ENCODE measurements at regions not wholly inside any gene's neighbourhood (a gene's known extent, or its start where the extent isn't known, plus 50 kb on each side); places are given as distances from the start of the nearest gene placed in this dataset.

- no peak for TF ChIP-seq CTCF (IDR thresholded peaks at IDR 0.05)
- no peak for TF ChIP-seq POLR2AphosphoS5 (IDR thresholded peaks at IDR 0.05)
Measured at GRCh38 chr17:69620363-69620762, 205.9 kb downstream of the MAP2K6 start.

Data from breast epithelium (tissue), 3 donors.